Stimulated activated effector memory CD8-positive, alpha-beta T cell treated with anti-CD3 and anti-CD28 coated beads, Interleukin-12 subunit alpha, Interleukin-12 subunit beta, amount 100 ng/mL, for 72 hours (primary cell): ENCODE measurements at regions not wholly inside any gene's neighbourhood (a gene's known extent, or its start where the extent isn't known, plus 50 kb on each side); places are given as distances from the start of the nearest gene placed in this dataset.

Source experiments
- ATAC-seq: fragments of 150-1000 bp; cut with Tn5 transposase; 2 replicates; pipeline ENCODE4 v1.10.0; 2021
- DNase-seq, 2 donors: peaks; one replicate each; pipeline ENCODE4 v3.0.0; 2021 to 2022; ENCODE audit warnings: low spot score in 2 of 2
- H3K27ac Mint-ChIP-seq: one replicate; pipeline ENCODE4 v1.8.0; 2022; ENCODE audit warnings: mild to moderate bottlenecking, mixed read lengths
- H3K36me3 Mint-ChIP-seq: one replicate; pipeline ENCODE4 v1.8.0; 2022; ENCODE audit warnings: mild to moderate bottlenecking, mixed read lengths
- H3K4me1 Mint-ChIP-seq: one replicate; pipeline ENCODE4 v1.8.0; 2022; ENCODE audit warnings: mixed read lengths
- H3K4me3 Mint-ChIP-seq: one replicate; pipeline ENCODE4 v1.8.0; 2022; ENCODE audit warnings: mild to moderate bottlenecking, mixed read lengths
- H3K9me3 Mint-ChIP-seq: one replicate; pipeline ENCODE4 v1.8.0; 2022; ENCODE audit warnings: mixed read lengths

DNA sequence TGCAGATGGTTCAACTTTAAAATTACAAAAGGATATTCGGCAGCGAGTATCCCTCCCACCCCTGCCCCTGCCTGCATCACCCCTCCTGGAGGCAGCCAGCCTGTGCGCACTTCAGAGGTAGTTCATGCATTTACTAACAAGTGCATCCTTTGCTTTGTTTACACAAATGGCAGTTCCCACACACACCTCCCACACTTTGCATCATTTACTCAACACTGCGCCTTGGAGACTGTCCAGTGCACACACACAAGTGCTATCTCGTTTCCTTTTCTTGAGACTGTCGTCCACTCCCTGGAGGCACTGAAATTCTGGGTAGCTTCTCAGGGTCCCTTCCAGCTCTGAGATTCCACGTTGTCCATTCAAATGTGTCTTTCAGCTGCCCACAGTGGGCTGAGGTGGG, 53.1 kb upstream of the VSX1 start:
- DNase-seq (no peak), ATAC-seq (no peak)
- Mint-ChIP-seq H3K27ac (no peak overlapping the region), H3K9me3 (no peaks in the 10 kb centered on the region), H3K4me3 (no peak overlapping the region), H3K4me1 (no peaks in the 10 kb centered on the region), H3K36me3 (no peaks in the 10 kb centered on the region)

DNA sequence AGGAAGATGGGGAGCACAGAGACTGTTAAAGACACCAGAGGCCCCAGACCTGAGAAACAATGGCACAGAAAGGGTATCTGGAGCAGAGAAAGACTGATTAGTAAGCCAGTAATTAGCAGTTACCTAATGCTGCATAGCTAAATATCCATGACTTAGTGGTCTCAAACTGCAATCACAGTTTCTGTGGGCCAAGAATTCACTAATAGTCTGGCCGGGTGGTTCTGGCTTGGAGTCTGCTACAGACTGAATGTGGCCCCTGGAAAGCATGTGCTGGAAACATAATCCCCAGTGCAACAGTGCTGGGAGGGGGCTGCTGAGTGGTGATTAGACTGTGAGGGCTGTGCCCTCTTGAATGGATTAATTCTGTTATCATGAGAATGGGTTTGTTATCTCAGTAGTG, 54.1 kb upstream of the VSX1 start:
- Mint-ChIP-seq H3K27ac (no peak overlapping the region), H3K36me3 (no peaks in the 10 kb centered on the region), H3K4me3 (no peak overlapping the region), H3K4me1 (no peaks in the 10 kb centered on the region), H3K9me3 (no peaks in the 10 kb centered on the region)
- ATAC-seq = no peak
- DNase-seq = no peak

DNA sequence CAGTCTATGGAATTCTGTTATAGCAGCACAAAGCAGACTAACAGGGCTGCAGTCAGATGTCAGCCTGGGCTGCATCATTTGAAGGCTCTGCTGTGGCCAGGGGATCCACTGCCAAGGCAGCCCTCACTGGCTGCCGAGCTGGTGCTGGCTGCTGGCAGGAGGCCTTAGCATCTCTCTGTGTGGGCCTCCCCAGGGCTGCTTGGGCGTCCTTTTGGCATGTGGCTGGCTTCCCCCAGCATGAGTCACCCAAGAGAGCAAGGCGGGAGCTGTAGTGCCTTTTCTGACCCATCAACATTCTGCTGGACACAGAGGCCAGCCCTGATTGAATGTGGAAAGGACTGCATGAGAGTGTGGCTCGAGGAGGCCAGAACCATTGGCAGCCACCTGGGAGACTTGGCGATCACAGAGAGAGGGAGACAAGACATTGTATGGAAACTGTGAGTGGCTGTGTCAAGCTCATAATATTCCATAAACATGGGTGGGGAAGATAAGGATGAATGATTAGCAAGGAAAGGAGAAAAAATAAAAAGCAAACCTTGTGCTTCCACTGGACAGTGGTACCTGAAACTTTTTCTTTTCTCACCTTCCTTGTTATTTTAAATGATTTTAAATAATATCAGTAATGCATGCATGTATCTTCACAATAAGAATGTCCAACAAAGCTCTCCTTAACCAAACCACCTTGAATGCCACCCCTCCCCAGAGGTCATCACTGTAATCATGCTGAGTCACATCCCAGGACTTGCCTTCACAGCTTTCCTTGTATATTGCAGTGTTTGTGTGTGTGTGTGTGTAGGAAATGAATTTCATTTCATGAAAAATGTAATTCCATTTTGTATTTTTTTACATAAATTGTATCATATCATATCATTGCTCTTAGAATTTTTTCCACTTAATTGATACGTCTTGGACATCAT, 55.0 kb upstream of the VSX1 start:
- Mint-ChIP-seq H3K27ac (no peak overlapping the region), H3K4me3 (no peak overlapping the region), H3K4me1 (no peaks in the 10 kb centered on the region), H3K36me3 (no peaks in the 10 kb centered on the region), H3K9me3 (no peaks in the 10 kb centered on the region)
- DNase-seq (peak in 1 of 2 donors; percentile 38), ATAC-seq (no peak)

DNA sequence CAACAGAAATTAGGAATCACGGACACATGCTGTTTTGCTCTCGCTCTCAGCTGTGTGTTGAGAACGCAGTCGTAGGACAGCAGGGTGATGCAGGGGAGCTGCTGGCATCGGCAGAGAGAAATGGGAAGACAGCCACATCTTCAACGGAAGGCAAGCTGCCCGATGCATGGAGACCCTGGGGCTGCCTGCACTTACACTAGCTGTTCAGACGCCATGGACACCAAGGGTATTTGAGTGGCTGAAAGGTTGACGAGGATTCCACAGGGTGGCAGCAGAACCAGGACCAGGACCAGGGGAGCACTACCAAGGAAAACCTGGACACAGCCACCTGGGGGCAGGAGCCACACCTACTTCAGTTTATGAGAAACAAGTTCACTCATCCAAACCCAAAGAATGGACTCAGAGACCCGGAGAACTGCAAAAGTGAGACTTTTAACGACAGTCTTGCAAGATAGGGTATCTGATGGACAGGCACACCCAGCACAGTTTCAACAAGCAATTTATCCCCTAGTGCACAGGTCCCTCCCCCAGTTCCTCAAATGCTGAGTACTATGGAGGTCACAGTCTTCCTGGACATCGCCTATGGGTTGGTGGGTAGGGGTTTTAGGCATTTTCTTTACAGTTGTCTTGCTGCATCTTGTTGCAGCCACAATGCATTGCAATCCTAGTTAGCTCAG, 56.3 kb upstream of the ENTPD6 start:
- Mint-ChIP-seq H3K4me3 (no peak overlapping the region), H3K9me3 (no peaks in the 10 kb centered on the region), H3K4me1 (no peaks in the 10 kb centered on the region), H3K27ac (no peak overlapping the region), H3K36me3 (no peaks in the 10 kb centered on the region)
- DNase-seq = no peak
- ATAC-seq = no peak

DNA sequence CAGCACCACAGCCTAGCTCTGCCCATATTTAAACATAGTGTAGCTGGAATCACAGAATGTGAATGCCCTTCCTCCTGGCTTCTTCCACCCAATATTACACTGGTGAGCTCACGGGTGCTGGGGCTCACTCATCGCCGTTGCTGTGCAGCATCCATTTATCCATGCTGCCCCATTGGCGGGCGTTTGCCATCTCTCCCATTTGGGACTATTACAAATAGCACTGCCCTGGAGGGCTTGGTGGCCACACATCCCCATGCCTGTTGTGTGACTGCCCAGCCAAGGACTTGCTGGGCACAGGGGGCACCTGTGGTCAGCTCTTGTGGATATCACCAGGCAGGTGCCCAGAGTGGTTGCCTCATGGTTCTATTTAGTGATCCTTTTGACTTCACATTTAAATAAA, 54.5 kb upstream of the ENTPD6 start:
- H3K27ac Mint-ChIP-seq = no peak overlapping the region
- ATAC-seq (no peak), DNase-seq (no peak)
- no peaks in the 10 kb centered on the region for H3K9me3 Mint-ChIP-seq
- H3K36me3 Mint-ChIP-seq = no peaks in the 10 kb centered on the region
- no peaks in the 10 kb centered on the region for H3K4me1 Mint-ChIP-seq
- H3K4me3 Mint-ChIP-seq = no peak overlapping the region

DNA sequence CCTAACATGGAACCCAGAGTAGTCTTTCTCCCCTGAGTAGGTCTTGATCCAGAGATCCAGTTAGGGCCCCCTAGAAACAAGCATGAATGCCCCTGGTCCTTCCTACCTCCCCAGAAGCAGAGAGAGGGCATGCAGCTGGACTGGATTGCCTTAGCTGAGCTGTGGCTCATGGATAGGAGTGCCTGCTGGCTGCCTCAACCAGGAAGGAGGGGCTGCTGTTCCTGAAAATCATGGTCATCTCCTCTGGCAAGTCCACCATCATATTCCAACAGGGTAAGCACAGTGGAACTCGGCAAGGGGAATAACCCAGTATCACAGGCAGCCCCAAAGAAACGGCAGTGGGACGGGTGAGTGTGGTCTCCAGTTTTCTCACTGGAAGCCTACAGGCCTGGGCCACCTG, 53.1 kb upstream of the ENTPD6 start:
- H3K9me3 Mint-ChIP-seq = no peaks in the 10 kb centered on the region
- no peaks in the 10 kb centered on the region for H3K4me1 Mint-ChIP-seq
- no peak for ATAC-seq
- H3K36me3 Mint-ChIP-seq = no peaks in the 10 kb centered on the region
- H3K27ac Mint-ChIP-seq = no peak overlapping the region
- H3K4me3 Mint-ChIP-seq = no peak overlapping the region
- no peak for DNase-seq

DNA sequence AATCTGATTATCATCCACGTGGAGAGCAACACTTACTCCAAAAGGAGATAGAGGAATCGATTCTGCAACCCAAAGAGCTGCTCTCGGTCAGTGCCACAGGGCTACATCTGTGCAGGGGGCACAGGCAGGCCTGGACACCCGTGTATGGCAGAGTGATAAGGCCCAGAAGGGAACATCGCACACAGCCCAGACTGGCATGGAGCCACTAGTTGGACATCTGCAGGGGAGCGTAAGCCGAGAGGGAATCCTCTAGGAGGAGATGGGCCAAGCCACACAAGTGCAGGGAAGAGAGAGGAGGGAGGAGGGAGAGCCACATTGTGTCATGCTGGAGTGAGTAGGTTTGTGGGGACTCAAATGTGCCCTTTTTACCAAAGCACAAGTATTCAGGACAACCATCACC, 50.4 kb upstream of the ENTPD6 start:
- ATAC-seq (no peak), DNase-seq (no peak)
- Mint-ChIP-seq H3K27ac (no peak overlapping the region), H3K4me1 (peaks cover 8% of the 10 kb centered on the region), H3K36me3 (no peaks in the 10 kb centered on the region), H3K4me3 (no peak overlapping the region), H3K9me3 (no peaks in the 10 kb centered on the region)
